Natural killer cell (primary cell): ENCODE measurements at regions not wholly inside any gene's neighbourhood (a gene's known extent, or its start where the extent isn't known, plus 50 kb on each side); places are given as distances from the start of the nearest gene placed in this dataset.

Experiments used
- ATAC-seq, 3 donors: fragments of 150-1000 bp in 2 of 3; fragments of 200-7000 bp in 1 of 3; cut with Tn5 transposase; 1 replicate in 1 of 3; 2 replicates in 2 of 3; pipeline ENCODE4 v1.10.0; 2021; ENCODE audit warnings: mild to moderate bottlenecking in 2 of 3, moderate library complexity in 2 of 3
- DNase-seq, 2 donors: peaks; one replicate each; pipeline versions ENCODE4 v3.0.0 to v3.0.0-alpha.2; 2013 to 2021; ENCODE audit warnings: mixed read lengths in 1 of 2
- H3K27ac ChIP-seq: one replicate; pipeline ENCODE4 v1.5.1; 2013; ENCODE audit warnings: mild to moderate bottlenecking, low read length
- H3K27me3 ChIP-seq: one replicate; pipeline ENCODE4 v1.6.1; 2013; ENCODE audit warnings: low read length; ENCODE audit not compliant: control insufficient read depth, insufficient read depth
- H3K36me3 ChIP-seq: one replicate; pipeline ENCODE4 v1.6.1; 2013; ENCODE audit warnings: low read length; ENCODE audit not compliant: control insufficient read depth, insufficient read depth
- H3K4me1 ChIP-seq: one replicate; pipeline ENCODE4 v1.6.1; 2013; ENCODE audit warnings: low read length; ENCODE audit not compliant: control insufficient read depth, insufficient read depth
- H3K4me3 ChIP-seq: one replicate; pipeline ENCODE4 v1.5.1; 2013; ENCODE audit warnings: low read length
- H3K9me3 ChIP-seq: one replicate; pipeline ENCODE4 v1.6.1; 2013; ENCODE audit warnings: low read length; ENCODE audit not compliant: control insufficient read depth, insufficient read depth
- H3K27ac Mint-ChIP-seq, 2 donors: one replicate each; pipeline ENCODE4 v1.8.0; 2022; ENCODE audit warnings: mild to moderate bottlenecking in 2 of 2, mixed read lengths in 2 of 2, moderate library complexity in 1 of 2
- H3K27me3 Mint-ChIP-seq, 2 donors: one replicate each; pipeline ENCODE4 v1.8.0; 2022; ENCODE audit warnings: low read depth in 2 of 2, mixed read lengths in 2 of 2
- H3K36me3 Mint-ChIP-seq: one replicate; pipeline ENCODE4 v1.8.0; 2022; ENCODE audit warnings: mixed read lengths
- H3K4me1 Mint-ChIP-seq, 2 donors: one replicate each; pipeline ENCODE4 v1.8.0; 2022; ENCODE audit warnings: mixed read lengths in 2 of 2
- H3K4me3 Mint-ChIP-seq: one replicate; pipeline ENCODE4 v1.8.0; 2022; ENCODE audit warnings: mild to moderate bottlenecking, moderate library complexity, mixed read lengths
- H3K9me3 Mint-ChIP-seq, 2 donors: one replicate each; pipeline ENCODE4 v1.8.0; 2022; ENCODE audit warnings: mixed read lengths in 2 of 2
- WGBS: methylation state at CpG from one replicate; pipeline ENCODE4 v1.1.7; 2013; ENCODE audit warnings: missing lambda C conversion rate; ENCODE audit not compliant: insufficient coverage; 5-methylcytosine and 5-hydroxymethylcytosine counted together
- intact Hi-C: fragments of 100-400 bp; cut with micrococcal nuclease; formaldehyde crosslinking; loops from one replicate; pipeline ENCODE4 v1.14.2; 2022
- TF ChIP-seq, protein P1 (sequence below): fragments of 200-600 bp; IDR thresholded peaks from one replicate; pipeline ENCODE4 v1.8.0; 2022; ENCODE audit warnings: antibody characterized with exemption

DNA sequence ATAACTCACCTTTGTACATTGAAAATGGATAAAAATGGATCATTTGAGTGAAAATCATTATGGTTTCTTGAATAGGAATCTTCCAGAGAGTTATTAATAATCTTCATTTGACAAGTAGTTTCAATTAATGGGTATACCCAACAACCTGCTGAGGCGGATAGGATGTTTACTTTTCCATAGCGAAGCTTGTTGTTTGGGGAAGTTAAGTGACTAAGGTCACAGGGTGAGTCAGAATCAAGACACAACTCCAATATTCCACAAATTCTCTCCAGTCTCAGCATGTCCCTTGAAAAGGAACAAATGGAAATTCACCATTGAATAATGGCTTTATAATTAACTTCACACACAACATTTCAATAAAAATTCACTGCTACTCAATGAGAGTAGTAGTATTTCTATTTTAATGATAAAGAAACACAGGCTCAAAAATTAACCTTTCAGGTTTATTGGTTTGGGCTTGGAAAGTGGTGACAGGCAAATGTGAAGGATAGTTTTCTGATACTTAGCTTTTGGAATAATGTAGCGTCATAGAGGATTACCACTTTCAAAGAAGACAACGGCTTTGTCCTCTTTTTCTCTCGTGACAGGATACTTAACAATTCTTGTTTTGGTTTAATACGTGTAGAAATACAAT is 211.3 kb downstream of the GPD2 start:
- intact Hi-C loops: no loop called here
- no peak overlapping the region for H3K4me3 Mint-ChIP-seq
- H3K4me3 ChIP-seq: no peak overlapping the region
- peaks cover 0 to 2% of the 10 kb centered on the region in 2 donors for H3K9me3 Mint-ChIP-seq
- 97% methylated on average over 4 of the region's 6 CpGs for WGBS
- H3K4me1 ChIP-seq: no peaks in the 10 kb centered on the region
- no peaks in the 10 kb centered on the region for H3K36me3 Mint-ChIP-seq
- H3K4me1 Mint-ChIP-seq: no peaks in the 10 kb centered on the region
- H3K27ac ChIP-seq: no peak overlapping the region
- H3K36me3 ChIP-seq: no peaks in the 10 kb centered on the region
- no peak for ATAC-seq
- no peaks in the 10 kb centered on the region for H3K27me3 Mint-ChIP-seq
- H3K27ac Mint-ChIP-seq: no peak overlapping the region
- no peaks in the 10 kb centered on the region for H3K27me3 ChIP-seq
- DNase-seq: no peak
- TF ChIP-seq, protein P1, sequence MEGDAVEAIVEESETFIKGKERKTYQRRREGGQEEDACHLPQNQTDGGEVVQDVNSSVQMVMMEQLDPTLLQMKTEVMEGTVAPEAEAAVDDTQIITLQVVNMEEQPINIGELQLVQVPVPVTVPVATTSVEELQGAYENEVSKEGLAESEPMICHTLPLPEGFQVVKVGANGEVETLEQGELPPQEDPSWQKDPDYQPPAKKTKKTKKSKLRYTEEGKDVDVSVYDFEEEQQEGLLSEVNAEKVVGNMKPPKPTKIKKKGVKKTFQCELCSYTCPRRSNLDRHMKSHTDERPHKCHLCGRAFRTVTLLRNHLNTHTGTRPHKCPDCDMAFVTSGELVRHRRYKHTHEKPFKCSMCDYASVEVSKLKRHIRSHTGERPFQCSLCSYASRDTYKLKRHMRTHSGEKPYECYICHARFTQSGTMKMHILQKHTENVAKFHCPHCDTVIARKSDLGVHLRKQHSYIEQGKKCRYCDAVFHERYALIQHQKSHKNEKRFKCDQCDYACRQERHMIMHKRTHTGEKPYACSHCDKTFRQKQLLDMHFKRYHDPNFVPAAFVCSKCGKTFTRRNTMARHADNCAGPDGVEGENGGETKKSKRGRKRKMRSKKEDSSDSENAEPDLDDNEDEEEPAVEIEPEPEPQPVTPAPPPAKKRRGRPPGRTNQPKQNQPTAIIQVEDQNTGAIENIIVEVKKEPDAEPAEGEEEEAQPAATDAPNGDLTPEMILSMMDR: no peak
- H3K9me3 ChIP-seq: no peaks in the 10 kb centered on the region

DNA sequence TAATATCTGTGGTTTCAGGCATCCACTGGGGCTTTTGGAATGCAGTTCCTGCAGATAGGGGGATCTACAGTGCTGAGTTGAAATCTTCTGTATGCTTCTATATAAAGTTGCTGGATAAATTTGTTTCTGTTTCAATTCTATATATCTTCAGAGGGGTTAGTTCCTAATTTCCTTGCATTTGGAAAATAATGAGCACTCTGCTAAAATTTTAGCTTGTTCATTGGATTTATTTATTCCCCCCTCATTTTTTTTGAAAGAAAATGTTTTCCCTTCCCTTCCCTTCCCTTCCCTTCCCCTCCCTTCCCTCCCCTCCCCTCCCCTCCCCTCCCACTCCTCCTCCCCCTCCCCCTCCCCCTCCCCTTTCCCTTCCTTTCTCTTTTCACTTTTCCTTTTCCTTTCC is 212.3 kb downstream of the GPD2 start:
- no peaks in the 10 kb centered on the region for H3K27me3 ChIP-seq
- H3K4me1 ChIP-seq: no peaks in the 10 kb centered on the region
- H3K9me3 Mint-ChIP-seq: peaks cover 0 to 2% of the 10 kb centered on the region in 2 donors
- H3K4me1 Mint-ChIP-seq: no peaks in the 10 kb centered on the region
- H3K27ac ChIP-seq: no peak overlapping the region
- H3K36me3 ChIP-seq: no peaks in the 10 kb centered on the region
- no peak overlapping the region for H3K4me3 Mint-ChIP-seq
- no peaks in the 10 kb centered on the region for H3K36me3 Mint-ChIP-seq
- H3K27me3 Mint-ChIP-seq: no peaks in the 10 kb centered on the region
- intact Hi-C loops: no loop called here
- H3K4me3 ChIP-seq: no peak overlapping the region
- no peaks in the 10 kb centered on the region for H3K9me3 ChIP-seq
- DNase-seq (no peak), ATAC-seq (no peak)
- TF ChIP-seq, protein P1: no peak
- no peak overlapping the region for H3K27ac Mint-ChIP-seq

DNA sequence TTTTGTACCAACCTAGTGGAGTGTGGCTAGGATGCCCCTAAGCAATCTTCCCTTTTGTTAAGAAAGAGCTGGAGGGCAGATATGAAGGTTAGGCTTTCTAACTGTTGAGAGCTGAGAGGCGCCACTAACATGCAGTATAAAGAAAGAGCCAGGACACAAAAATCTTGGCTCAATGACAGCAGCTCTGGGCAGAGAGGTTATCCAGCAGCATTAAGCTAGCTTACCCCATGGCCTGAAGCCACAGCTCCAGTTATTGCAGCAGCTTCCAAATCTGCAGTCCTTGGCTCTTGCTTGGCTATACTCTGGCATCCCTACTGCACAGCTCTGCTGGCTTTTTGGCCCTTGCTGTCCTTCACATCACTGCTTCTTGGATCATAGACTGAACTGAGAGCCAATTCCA is 213.4 kb downstream of the GPD2 start:
- H3K9me3 ChIP-seq: no peaks in the 10 kb centered on the region
- no peaks in the 10 kb centered on the region for H3K27me3 ChIP-seq
- Mint-ChIP-seq H3K27ac (no peak overlapping the region), H3K9me3 (peaks cover 0 to 2% of the 10 kb centered on the region in 2 donors), H3K36me3 (no peaks in the 10 kb centered on the region), H3K4me1 (no peaks in the 10 kb centered on the region), H3K4me3 (no peak overlapping the region), H3K27me3 (no peaks in the 10 kb centered on the region)
- DNase-seq: no peak
- H3K27ac ChIP-seq: no peak overlapping the region
- 92% methylated on average over 1 of the region's 1 CpG for WGBS
- no peak overlapping the region for H3K4me3 ChIP-seq
- no peaks in the 10 kb centered on the region for H3K36me3 ChIP-seq
- no peak for ATAC-seq
- H3K4me1 ChIP-seq: no peaks in the 10 kb centered on the region
- intact Hi-C loops: no loop called here
- TF ChIP-seq, protein P1: no peak

DNA sequence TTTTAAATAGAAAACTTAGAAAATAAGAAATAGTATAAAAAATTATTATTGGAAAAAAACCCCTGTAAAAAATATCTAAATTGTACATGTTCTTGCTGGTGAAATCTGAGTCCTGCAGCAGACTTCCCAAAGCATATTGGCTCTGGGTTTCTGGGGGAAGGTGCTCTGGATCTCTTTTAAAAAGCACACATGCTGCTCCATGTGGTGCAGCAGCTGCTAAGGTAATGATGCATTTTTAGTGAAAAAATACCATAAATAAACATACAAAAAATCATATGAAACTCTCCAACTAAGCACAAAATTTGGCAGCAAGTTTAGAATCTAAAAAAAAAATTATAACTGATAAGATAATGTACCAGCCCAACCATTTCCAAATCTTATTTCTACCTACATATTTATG is 216.5 kb downstream of the GPD2 start:
- Histone ChIP-seq H3K36me3 (no peaks in the 10 kb centered on the region), H3K4me3 (no peak overlapping the region), H3K9me3 (no peaks in the 10 kb centered on the region), H3K27me3 (no peaks in the 10 kb centered on the region), H3K4me1 (no peaks in the 10 kb centered on the region), H3K27ac (no peak overlapping the region)
- ATAC-seq (no peak), DNase-seq (no peak)
- Mint-ChIP-seq H3K27me3 (no peaks in the 10 kb centered on the region), H3K27ac (no peak overlapping the region), H3K4me3 (no peak overlapping the region), H3K9me3 (no peaks in the 10 kb centered on the region), H3K36me3 (no peaks in the 10 kb centered on the region), H3K4me1 (no peaks in the 10 kb centered on the region)
- TF ChIP-seq, protein P1: no peak
- intact Hi-C loops: no loop called here
